ENCODE measurements at regions not wholly inside any gene's neighbourhood (a gene's known extent, or its start where the extent isn't known, plus 50 kb on each side); places are given as distances from the start of the nearest gene placed in this dataset.

GRCh38 chr2:122417114-122417513 lies 661.7 kb downstream of the TSN start:
- DNase-seq = no peak

DNA sequence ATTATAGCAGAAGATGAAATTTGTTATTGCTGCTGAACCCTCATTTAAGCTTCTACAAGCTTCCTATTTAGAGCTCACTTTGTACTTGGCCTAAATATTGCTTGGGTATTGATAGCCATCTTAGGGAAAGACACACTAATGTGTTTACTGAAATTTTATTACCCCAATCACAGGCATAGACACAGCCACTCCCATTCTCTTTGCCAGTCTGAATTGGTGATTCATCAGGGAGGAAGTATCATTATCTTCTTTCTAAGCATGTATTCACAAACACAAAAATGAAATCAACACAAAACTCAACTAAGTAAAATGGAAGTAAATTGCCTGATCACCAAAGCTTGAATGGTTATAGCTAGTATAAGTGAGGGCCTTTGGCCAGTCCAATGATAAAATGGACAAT lies 666.3 kb downstream of the TSN start:
- no peak for DNase-seq

GRCh38 chr2:122422384-122422991 lies 667.0 kb downstream of the TSN start:
- DNase-seq = no peak

- DNase-seq = no peak
These were observed 668.5 kb downstream of the TSN start for GRCh38 chr2:122423934-122424333.

GRCh38 chr2:122433123-122433754 lies 677.8 kb downstream of the TSN start:
- DNase-seq = peak; percentile 19

DNA sequence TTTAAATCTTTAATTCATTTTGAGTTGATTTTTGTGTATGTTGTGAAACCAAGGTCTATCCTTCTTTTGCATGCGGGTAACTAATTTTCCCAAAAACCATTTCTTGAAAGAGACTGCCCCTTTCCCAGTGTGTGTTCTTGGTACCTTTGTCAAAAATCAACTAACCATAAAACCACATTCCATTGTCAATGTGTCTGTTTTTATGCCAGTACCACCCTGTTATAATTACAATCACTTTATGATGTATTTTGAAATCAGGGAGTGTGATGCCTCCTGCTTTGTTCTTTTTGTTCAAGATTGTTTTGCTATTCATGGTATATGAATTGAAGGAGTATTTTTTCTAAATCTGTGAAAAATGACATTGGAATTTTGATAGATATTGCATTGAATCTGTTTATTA lies 689.6 kb downstream of the TSN start:
- DNase-seq = no peak

GRCh38 chr2:122446761-122447160 lies 691.3 kb downstream of the TSN start:
- no peak for DNase-seq

DNA sequence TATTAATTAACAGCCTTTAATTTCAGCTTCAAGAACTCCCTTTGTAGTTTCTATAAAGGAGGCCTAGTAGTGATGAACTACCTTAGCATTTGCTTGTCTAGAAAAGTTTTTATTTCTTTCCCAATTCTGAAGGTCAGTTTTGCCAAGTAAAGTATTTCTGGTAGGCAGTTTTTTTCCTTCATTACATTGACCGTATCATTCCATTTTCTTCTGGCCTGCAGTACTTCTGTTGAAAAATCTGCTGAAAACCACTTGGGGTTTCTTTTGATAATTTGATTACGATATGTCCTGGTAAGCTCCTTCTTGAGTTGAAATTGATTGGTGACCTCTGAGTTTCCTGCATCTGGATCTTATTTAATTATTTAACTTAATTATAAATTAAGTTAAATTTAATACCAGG lies 691.8 kb downstream of the TSN start:
- no peak for DNase-seq

- no peak for DNase-seq
These were observed 695.6 kb downstream of the TSN start for GRCh38 chr2:122451040-122451439.

DNA sequence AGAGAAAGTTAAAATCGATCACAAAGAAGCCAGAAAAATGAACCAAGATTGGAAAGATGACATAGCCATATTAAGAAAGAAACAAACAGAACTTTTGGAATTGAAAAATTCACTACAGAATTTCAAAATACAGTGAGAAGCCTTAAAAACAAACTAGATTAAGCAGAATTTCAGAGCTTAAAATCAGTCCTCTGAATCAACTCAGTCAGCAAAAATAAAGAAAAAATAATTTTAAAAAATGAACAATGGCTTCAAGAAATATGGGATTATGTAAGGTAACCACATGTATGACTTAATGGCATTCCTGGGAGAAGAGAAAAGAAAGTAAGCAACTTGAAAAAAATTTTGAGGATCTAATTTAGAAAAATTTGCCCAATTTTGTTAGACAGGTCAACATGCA lies 696.2 kb downstream of the TSN start:
- no peak for DNase-seq

- DNase-seq = no peak
These were observed 713.7 kb downstream of the TSN start for GRCh38 chr2:122469147-122469546.

GRCh38 chr2:122471753-122472152 lies 716.3 kb downstream of the TSN start:
- no peak for DNase-seq

DNA sequence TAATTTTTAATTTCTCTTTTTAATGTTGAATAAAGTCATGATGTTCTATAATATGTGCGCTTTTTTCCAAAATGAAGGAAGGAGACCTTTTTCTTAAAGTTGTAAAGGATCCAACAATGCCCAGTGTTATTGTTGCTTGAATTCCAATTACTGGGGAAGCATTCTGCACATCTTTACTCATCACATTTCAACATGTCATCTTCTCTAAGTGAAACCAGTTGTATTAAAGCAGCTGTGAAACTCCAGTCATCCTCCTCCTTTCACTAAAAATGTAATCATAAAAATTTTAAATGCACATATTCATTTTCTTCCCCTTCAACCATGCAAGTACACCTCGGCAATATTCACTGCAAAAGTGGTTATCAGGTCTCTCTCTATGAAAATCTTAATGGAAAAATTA lies 722.7 kb downstream of the TSN start:
- DNase-seq = no peak

- DNase-seq = no peak
These were observed 723.3 kb downstream of the TSN start for GRCh38 chr2:122478771-122479170.

GRCh38 chr2:122480501-122481243 lies 725.2 kb downstream of the TSN start:
- DNase-seq = no peak

GRCh38 chr2:122481244-122481622 lies 725.8 kb downstream of the TSN start:
- no peak for DNase-seq

DNA sequence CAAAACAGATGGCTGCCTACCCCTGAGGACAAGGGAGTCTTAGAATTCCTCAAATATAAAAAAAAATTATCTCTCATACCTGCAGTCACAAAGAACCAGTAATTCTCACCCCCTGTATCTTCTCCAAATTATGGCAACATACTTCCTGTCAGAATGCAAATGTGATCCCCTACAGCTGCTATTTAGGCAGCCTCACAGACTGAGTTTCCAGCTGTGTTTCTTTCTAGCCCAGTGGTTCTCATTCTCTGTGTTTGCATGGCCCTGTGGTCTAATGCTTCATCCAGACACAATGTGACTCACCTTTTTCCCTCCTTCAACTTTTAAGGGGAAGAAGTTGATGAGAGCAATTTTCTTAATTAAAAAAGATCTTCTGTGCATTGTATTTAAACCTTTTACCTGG lies 726.3 kb downstream of the TSN start:
- peak; percentile 4 for DNase-seq

DNA sequence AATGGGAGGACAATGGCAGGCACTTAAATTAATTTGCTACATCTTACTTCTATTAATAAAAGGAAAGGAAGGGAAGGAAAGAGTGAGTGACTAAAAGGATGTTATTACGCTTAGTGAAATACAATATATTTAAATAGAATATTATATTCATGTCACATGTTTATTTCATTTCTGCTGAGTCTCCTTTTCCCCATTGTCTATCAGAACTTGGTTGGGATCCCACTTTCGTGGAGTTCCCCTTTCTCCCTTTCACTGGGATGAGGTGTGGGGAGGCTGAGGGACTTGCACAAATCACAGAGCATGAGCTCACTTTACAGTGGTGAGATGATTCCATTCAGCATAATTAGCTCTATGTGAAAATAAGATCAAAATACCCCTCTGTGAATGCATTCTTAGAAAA lies 730.6 kb downstream of the TSN start:
- DNase-seq = no peak

- DNase-seq = no peak
These were observed 731.4 kb downstream of the TSN start for GRCh38 chr2:122486705-122487415.

GRCh38 chr2:122491011-122491410 lies 735.6 kb downstream of the TSN start:
- no peak for DNase-seq

- no peak for DNase-seq
These were observed 745.1 kb downstream of the TSN start for GRCh38 chr2:122500316-122501105.

GRCh38 chr2:122506620-122507019 lies 751.2 kb downstream of the TSN start:
- no peak for DNase-seq

Data from renal pelvis (tissue), 1 donor.